ENCODE measurements at regions not wholly inside any gene's neighbourhood (a gene's known extent, or its start where the extent isn't known, plus 50 kb on each side); places are given as distances from the start of the nearest gene placed in this dataset.

GRCh38 chr17:45666641-45667040, 117.5 kb upstream of the CRHR1 start:
- TF ChIP-seq CTCF (IDR thresholded peaks at IDR 0.05) (no peak), POLR2A (IDR thresholded peaks at IDR 0.05) (no peak)

Measured in vagina (tissue), 2 donors.